VCaP (cell line): ENCODE measurements at regions not wholly inside any gene's neighbourhood (a gene's known extent, or its start where the extent isn't known, plus 50 kb on each side); places are given as distances from the start of the nearest gene placed in this dataset.

Source experiments
- H3K27ac ChIP-seq: fragments of 450-650 bp; 2 replicates; pipeline ENCODE4 v1.5.1; 2017
- TF ChIP-seq, protein P1 (sequence below): fragments of 450-650 bp; conservative IDR thresholded peaks from 2 replicates; pipeline ENCODE4 v1.5.1; 2017; ENCODE audit warnings: mild to moderate bottlenecking, moderate library complexity

DNA sequence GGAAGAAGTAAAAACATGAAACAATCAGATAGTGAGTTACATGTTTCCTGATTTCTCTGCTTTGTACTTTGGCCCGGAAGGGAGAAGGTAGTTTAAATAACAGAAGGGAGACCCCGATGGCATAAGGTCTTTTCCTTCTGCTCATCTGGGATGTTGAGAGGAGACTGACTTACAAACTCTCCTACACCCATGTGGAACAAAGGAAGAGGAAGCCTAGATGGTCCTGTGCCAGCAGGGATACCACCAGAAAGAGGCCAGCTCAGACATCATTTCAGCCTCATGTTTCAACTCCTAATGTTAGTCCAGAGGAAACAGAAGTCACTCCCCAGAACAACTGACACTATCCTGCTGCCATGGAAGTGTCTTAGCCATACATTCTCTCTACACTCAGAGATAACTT, 250.7 kb upstream of the NOX3 start:
- no peak overlapping the region for H3K27ac ChIP-seq
- TF ChIP-seq, protein P1, sequence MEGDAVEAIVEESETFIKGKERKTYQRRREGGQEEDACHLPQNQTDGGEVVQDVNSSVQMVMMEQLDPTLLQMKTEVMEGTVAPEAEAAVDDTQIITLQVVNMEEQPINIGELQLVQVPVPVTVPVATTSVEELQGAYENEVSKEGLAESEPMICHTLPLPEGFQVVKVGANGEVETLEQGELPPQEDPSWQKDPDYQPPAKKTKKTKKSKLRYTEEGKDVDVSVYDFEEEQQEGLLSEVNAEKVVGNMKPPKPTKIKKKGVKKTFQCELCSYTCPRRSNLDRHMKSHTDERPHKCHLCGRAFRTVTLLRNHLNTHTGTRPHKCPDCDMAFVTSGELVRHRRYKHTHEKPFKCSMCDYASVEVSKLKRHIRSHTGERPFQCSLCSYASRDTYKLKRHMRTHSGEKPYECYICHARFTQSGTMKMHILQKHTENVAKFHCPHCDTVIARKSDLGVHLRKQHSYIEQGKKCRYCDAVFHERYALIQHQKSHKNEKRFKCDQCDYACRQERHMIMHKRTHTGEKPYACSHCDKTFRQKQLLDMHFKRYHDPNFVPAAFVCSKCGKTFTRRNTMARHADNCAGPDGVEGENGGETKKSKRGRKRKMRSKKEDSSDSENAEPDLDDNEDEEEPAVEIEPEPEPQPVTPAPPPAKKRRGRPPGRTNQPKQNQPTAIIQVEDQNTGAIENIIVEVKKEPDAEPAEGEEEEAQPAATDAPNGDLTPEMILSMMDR, result no peak

DNA sequence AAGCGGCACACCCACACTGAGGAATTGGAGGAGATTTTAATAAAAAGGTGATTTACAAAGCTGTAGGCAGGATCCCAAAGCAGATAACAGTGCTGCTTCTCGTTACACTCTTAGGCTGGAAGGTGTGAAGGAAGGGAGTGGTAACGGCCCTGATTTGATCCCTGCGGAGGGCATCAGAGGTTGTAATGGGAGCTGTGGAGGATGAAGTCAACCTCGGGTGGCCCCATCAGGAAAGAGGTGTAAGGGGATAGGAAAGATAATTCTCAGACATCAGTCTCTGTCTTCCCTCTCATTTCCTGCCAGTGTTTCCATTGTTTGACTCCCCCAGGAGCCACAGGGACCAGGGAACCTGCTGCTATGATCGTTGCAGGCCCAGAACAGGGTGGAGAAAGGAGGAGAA, 245.7 kb upstream of the NOX3 start:
- TF ChIP-seq, protein P1, result no peak

DNA sequence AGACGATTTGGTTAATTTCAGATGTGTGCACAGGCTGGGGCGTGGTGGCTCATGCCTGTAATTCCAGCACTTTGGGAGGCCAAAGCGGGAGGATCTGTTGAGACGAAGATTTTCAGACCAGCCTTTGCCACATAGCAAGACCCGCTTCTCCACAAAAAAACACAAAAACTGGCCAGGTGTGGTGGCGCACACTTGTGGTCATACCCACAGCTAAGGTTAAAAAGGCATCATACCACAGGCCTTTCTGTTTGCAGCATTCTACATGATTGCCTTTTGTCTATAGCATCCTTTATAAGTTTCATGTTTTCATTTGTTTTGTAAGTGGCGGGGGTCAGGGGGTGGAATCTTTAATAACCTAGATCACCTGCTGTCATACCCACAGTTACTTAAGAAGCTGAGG, 239.9 kb upstream of the NOX3 start:
- TF ChIP-seq, protein P1, result no peak
- H3K27ac ChIP-seq, result peak overlapping the region; percentile 93

More for the DNA sequence above, 245.7 kb upstream of the NOX3 start:
- H3K27ac ChIP-seq, result no peak overlapping the region

DNA sequence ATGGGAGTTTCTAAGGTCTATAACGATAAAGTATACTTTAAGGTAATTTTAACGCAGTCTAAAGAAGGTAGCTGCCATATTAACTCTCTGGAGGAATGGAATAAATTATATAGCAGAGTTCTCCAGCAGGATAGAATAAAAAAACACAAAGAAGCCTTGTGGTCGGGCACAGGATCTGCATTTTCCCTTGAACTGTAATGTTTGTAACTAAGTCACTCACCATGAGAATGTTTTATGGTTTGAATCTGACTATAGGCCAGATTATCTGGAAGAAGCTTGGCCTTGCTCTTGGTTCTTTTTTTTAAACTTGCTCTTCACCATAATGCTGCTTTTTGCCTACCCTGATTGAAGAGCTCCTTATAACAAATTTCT, 238.8 kb upstream of the NOX3 start:
- H3K27ac ChIP-seq, result peak overlapping the region; percentile 93
- TF ChIP-seq, protein P1, result 0 out of 2 replicates have a peak, but pooled peaks have one; percentile 12

DNA sequence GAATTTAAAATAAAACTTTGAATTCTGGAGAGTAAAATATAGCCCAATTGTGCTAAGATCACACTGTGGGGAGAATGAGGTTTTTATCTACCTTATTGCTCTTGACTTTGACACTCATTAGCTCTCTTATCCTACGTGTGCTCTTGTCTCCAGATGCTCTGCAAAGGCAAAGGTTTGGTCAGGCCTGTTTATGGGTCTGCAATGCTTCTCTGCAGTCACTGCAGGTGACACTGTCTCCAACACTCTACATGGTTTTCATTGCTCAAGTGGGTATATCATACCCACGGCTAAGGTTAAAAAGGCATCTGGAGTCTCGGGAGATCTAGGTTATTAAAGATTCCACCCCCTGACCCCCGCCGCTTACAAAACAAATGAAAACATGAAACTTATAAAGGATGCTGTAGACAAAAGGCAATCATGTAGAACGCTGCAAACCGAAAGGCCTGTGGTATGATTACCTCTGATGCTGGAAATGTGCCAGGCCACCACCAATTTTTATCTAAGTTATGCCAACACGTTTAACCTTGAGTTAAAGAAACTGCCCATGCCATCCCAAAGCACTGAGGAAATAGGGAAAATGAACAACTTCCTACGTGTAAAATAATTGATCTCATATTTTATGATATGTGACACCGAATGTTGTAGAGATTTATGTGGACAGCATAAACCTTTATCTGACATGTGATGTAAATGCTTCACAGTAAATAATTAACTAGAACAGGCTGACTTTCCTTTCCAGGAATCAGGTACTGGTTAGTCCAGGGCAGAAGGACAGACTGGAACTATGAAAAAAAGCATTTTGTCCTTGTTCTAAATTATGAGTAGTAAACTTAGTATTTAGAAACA, 238.2 kb upstream of the NOX3 start:
- TF ChIP-seq, protein P1, result no peak
- H3K27ac ChIP-seq, result peak overlapping the region; percentile 93

DNA sequence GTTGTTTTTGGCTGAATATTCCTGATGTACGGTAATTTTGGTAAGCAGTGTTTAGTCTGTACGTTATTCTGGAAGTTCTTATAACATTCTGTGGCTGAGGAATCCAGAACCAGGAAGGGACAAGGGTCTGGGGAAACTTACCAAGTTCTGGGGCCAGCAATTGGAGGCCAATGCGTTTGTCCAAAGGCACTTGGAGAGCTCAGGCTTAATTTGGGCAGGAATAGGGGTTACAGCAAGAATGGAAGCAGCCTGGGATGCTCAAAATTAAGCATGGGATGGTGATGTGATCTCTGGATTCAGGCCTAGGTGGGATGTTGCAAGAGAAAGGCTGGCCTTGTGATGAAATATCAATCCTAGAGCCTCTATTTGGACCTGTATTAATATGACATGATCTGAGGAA, 235.2 kb upstream of the NOX3 start:
- TF ChIP-seq, protein P1, result no peak
- H3K27ac ChIP-seq, result no peak overlapping the region

DNA sequence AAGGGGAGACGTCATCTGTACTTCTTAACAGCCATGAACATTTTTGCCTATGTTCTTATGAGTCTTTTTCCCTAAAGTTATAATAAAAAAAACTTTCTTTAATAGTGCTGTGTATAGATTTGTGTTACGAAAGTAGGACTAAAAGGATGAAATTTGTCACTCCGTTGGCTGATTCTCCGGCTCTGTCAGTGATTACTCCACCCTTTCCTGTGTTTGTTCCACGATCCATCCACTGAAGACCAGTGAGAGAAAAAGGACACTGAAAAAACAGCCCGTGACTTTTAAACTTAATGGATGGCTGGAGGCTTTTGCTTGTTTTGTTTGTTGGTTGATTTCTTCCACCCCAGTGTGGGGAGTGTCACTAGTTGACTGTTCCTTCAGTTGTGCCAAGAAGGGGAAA, 232.0 kb upstream of the NOX3 start:
- TF ChIP-seq, protein P1, result no peak
- no peak overlapping the region for H3K27ac ChIP-seq
